Activated CD4-positive, alpha-beta T cell treated with anti-CD3 and anti-CD28 coated beads for 36 hours (primary cell): ENCODE measurements at regions not wholly inside any gene's neighbourhood (a gene's known extent, or its start where the extent isn't known, plus 50 kb on each side); places are given as distances from the start of the nearest gene placed in this dataset.
"Not testable (repeated sequence)": the region's sequence is repeated elsewhere in the genome, so short reads cannot be mapped to it uniquely, and the experiment has no call there.

ENCODE experiments used
- ATAC-seq: fragments of 200-7000 bp; cut with Tn5 transposase; one replicate; pipeline ENCODE4 v1.10.0; 2021; ENCODE audit warnings: mild to moderate bottlenecking, moderate library complexity
- CTCF ChIA-PET: fragments of 350-600 bp; sonication (Branson Sonifier 250); formaldehyde crosslinking; loops from one replicate; lab custom pipeline; 2021; ENCODE audit warnings: antibody characterized with exemption; lab: Charles Lee
- POLR2A ChIA-PET: fragments of 350-600 bp; sonication (Branson Sonifier 250); formaldehyde crosslinking; loops from one replicate; lab custom pipeline; 2021; ENCODE audit warnings: antibody characterized with exemption, inconsistent platforms; lab: Charles Lee
- DNase-seq: peaks from one replicate; pipeline ENCODE4 v3.0.0-alpha.2; 2020
- H3K27ac Mint-ChIP-seq: one replicate; pipeline ENCODE4 v1.8.0; 2021; ENCODE audit warnings: mixed read lengths
- H3K27me3 Mint-ChIP-seq: one replicate; pipeline ENCODE4 v1.8.0; 2021; ENCODE audit warnings: mixed read lengths
- H3K36me3 Mint-ChIP-seq: one replicate; pipeline ENCODE4 v1.8.0; 2021; ENCODE audit warnings: low read depth, mixed read lengths
- H3K4me1 Mint-ChIP-seq: one replicate; pipeline ENCODE4 v1.8.0; 2021; ENCODE audit warnings: mixed read lengths
- H3K4me3 Mint-ChIP-seq: one replicate; pipeline ENCODE4 v1.8.0; 2021; ENCODE audit warnings: mild to moderate bottlenecking, moderate library complexity, mixed read lengths
- H3K9me3 Mint-ChIP-seq: one replicate; pipeline ENCODE4 v1.8.0; 2021; ENCODE audit warnings: low read depth, mixed read lengths
- intact Hi-C, 2 experiments: fragments of 100-400 bp; cut with DNase I in 1 of 2; cut with micrococcal nuclease in 1 of 2; formaldehyde crosslinking; loops; one replicate each; pipeline versions ENCODE4 v1.14.2 to v1.15.1; 2022 to 2024; cut with DNase I, micrococcal nuclease

DNA sequence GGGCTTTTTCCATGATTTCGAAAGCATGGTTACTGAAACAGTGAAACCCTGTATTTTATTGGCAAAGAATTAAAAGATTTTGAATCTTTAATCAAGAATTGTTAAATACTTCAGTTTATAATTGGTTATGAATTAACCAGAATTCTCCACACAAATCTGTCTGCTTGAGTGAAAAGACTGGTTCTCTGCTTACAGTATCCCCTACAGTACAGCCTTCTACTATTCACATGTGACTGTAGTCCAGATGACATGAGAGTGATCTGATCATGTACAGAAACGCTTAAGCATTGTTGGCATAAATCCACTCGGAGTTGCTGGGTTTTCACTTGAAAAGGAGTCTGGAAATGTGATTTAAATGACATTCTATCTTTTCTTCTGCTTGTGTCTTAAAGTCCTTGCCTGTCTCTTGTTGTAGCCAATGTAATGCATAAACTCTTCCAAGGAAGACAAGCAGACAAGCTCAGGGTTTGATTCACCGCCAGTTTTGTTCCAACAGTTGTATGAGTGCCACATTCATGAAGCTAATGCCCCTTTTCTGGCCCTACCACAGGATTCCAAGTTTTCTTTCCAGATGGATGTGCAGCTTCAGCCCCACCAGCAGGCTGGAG is 222.0 kb upstream of the LRIG3 start:
- no peak overlapping the region for H3K4me3 Mint-ChIP-seq
- CTCF ChIA-PET: interaction anchor here (0.6 kb wide), 1 partner anchor 382 kb away, joined by 3 read pairs; no protein-coding TSS in a partner anchor
- no peaks in the 10 kb centered on the region for H3K36me3 Mint-ChIP-seq
- DNase-seq: no peak
- peaks cover 3% of the 10 kb centered on the region for H3K27me3 Mint-ChIP-seq
- H3K4me1 Mint-ChIP-seq: no peaks in the 10 kb centered on the region
- intact Hi-C loops: no loop called here
- no peak for ATAC-seq
- POLR2A ChIA-PET: no interaction called here
- no peaks in the 10 kb centered on the region for H3K9me3 Mint-ChIP-seq
- H3K27ac Mint-ChIP-seq: no peak overlapping the region

DNA sequence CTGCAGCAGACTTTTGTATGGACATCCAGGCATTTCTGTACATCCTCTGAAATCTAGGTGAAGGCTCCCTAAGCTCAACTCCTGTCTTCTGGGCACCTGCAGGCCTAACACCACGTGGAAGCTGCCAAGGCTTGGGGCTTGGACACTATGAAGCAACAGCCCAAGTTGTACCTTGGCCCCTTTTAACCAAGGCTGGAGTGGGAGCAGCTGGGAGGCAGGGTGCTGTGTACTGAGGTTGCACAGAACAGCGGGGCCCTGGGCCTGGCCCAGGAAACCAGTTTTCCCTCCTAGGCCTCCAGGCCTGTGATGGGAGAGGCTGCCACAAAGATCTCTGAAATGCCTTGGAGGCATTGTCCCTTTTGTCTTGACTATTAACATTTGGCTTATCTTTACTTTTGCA is 214.4 kb upstream of the LRIG3 start:
- DNase-seq: no peak
- Mint-ChIP-seq H3K27me3 (peaks cover 2% of the 10 kb centered on the region), H3K27ac (no peak overlapping the region), H3K36me3 (no peaks in the 10 kb centered on the region), H3K9me3 (no peaks in the 10 kb centered on the region), H3K4me3 (no peak overlapping the region), H3K4me1 (no peaks in the 10 kb centered on the region)
- ATAC-seq: no peak
- ChIA-PET CTCF (no interaction called here), POLR2A (no interaction called here)
- intact Hi-C loops: no loop called here

DNA sequence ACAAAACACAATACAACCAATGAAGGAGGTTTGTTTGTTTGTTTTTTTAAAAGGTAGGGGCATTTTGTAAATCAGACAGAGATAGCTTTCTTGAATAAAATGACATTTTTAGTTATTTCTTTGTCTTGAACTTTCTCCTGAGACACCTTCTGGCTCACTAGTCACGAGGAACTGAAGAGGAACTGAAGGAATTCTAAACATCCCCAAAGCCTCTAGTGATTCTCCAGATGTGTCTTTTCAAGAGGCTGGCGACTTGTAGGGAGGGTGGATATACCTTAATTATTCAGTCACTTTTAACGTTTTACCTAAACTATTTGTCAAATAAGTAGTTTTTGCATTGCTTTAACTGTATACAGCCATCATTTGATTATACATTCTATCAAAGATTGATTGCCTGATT is 211.2 kb upstream of the LRIG3 start:
- Mint-ChIP-seq H3K27ac (no peak overlapping the region), H3K4me3 (no peak overlapping the region), H3K4me1 (no peaks in the 10 kb centered on the region), H3K27me3 (no peaks in the 10 kb centered on the region), H3K9me3 (no peaks in the 10 kb centered on the region), H3K36me3 (no peaks in the 10 kb centered on the region)
- intact Hi-C loops: no loop called here
- no peak for DNase-seq
- ChIA-PET POLR2A (no interaction called here), CTCF (no interaction called here)
- ATAC-seq: no peak

DNA sequence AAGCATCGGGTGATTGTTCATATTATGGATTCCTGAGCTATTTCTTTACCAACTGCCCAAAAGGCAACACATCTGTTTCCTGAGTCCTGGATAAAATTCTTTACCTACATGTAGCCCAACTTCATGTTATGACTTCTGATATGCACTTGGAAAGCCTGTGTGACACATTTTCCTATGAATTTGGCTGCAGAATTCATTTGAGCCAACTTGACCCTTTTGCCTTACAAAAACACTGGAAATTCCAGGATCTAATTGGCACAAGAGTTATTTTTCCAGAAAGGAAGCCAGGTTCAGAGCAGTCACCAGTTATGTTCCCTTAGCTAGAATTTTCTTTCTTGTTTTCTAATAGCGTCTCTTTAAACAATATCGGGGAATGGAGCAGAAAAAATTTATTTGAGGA is 202.5 kb upstream of the LRIG3 start:
- DNase-seq (no peak), ATAC-seq (no peak)
- intact Hi-C loops: no loop called here
- H3K27me3 Mint-ChIP-seq: no peaks in the 10 kb centered on the region
- no peaks in the 10 kb centered on the region for H3K4me1 Mint-ChIP-seq
- no peaks in the 10 kb centered on the region for H3K36me3 Mint-ChIP-seq
- no peak overlapping the region for H3K27ac Mint-ChIP-seq
- no peaks in the 10 kb centered on the region for H3K9me3 Mint-ChIP-seq
- ChIA-PET POLR2A (no interaction called here), CTCF (no interaction called here)
- no peak overlapping the region for H3K4me3 Mint-ChIP-seq

DNA sequence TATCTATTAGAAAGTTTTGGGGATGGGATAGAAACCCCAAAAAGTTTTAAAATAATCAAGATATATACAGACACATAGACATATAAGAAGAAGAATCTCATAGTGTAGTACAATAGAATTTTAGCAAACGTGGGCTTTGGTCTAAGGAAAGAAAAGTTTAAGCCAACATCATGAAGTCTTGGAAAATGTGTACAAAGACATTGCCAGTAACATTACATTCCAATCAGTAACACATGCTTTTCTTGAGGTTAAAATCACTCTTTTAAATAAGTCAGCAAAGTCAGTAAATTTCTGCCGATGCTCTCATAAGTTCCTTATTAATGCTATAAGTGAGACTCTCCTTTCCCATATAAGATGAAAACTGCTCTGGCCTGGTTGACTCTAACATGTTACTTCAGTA is 201.1 kb upstream of the LRIG3 start:
- H3K27ac Mint-ChIP-seq: no peak overlapping the region
- intact Hi-C loops: no loop called here
- ATAC-seq (no peak), DNase-seq (no peak)
- H3K4me1 Mint-ChIP-seq: no peaks in the 10 kb centered on the region
- CTCF ChIA-PET: no interaction called here
- no peaks in the 10 kb centered on the region for H3K36me3 Mint-ChIP-seq
- POLR2A ChIA-PET: no interaction called here
- no peak overlapping the region for H3K4me3 Mint-ChIP-seq
- H3K27me3 Mint-ChIP-seq: no peaks in the 10 kb centered on the region
- H3K9me3 Mint-ChIP-seq: no peaks in the 10 kb centered on the region

DNA sequence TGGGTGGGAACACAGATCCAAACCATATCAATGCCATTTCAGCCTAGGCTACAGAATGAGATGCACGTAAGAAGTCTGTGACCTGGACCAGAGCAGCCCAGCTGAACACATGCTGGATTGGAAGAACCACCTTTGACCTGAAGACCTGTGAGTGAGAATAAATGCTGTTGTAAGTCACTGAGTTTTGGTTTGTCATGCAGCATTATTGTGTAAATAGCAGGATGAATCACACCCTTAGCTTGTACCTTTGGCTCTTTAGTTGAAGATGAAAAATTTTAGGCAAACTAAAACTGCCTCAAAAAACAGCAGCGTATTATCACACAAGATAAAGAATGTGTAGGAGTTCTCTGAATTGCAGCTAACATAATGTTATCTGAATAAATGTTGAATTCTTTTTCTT is 199.4 kb upstream of the LRIG3 start:
- H3K4me3 Mint-ChIP-seq: no peak overlapping the region
- DNase-seq (no peak), ATAC-seq (no peak)
- H3K36me3 Mint-ChIP-seq: no peaks in the 10 kb centered on the region
- ChIA-PET POLR2A (no interaction called here), CTCF (interaction anchor here (0.7 kb wide), 1 partner anchor 240 kb away, joined by 3 read pairs; no protein-coding TSS in a partner anchor)
- H3K27me3 Mint-ChIP-seq: no peaks in the 10 kb centered on the region
- no peaks in the 10 kb centered on the region for H3K9me3 Mint-ChIP-seq
- intact Hi-C loops: no loop called here
- no peaks in the 10 kb centered on the region for H3K4me1 Mint-ChIP-seq
- no peak overlapping the region for H3K27ac Mint-ChIP-seq

DNA sequence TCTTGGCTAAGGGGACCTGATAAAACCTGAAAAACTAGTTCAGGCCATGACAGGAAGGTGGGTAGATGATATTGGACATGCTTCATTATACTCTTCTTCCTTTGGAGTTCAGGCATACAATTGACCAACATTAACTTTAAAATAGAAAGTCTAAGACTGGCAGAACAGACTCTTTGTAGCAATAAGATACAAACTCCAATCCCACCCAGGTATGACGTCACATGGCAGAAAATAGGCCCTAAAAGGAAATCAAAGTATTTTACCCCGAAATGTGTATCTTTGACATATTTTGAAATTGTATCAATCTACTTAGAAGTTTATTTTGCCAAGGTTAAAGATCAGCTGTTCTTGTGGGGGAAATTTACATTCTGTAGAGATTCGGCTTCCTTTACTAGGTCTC is 198.1 kb upstream of the LRIG3 start:
- Mint-ChIP-seq H3K4me1 (no peaks in the 10 kb centered on the region), H3K27ac (no peak overlapping the region), H3K27me3 (no peaks in the 10 kb centered on the region), H3K36me3 (no peaks in the 10 kb centered on the region), H3K9me3 (no peaks in the 10 kb centered on the region), H3K4me3 (no peak overlapping the region)
- POLR2A ChIA-PET: no interaction called here
- DNase-seq (no peak), ATAC-seq (no peak)
- intact Hi-C loops: no loop called here
- CTCF ChIA-PET: no interaction called here

DNA sequence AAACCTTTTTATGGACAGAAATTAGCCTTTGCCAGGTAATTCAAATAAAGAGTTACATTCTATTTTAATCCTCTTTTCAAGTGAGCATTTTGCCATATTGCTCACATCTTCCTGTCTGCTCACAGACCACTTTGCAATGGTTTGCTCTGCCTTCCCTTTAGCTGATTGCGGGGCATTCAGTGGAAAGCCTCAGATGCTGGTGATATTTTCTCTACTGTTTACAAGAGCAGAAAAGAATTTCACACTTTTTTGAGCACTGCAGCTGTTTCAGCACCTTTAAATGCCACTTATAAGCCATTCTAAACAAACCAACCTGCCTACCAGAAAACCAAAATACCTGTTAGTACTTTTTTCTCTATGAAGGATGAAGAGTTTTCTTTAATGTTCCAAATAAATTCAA is 195.7 kb upstream of the LRIG3 start:
- intact Hi-C loops: no loop called here
- CTCF ChIA-PET: interaction anchor here (1.1 kb wide), 1 partner anchor 10 kb away, joined by 4 read pairs; no protein-coding TSS in a partner anchor
- Mint-ChIP-seq H3K4me1 (no peaks in the 10 kb centered on the region), H3K27ac (no peak overlapping the region), H3K4me3 (no peak overlapping the region), H3K9me3 (no peaks in the 10 kb centered on the region), H3K36me3 (no peaks in the 10 kb centered on the region), H3K27me3 (no peaks in the 10 kb centered on the region)
- ATAC-seq: no peak
- POLR2A ChIA-PET: no interaction called here
- no peak for DNase-seq

DNA sequence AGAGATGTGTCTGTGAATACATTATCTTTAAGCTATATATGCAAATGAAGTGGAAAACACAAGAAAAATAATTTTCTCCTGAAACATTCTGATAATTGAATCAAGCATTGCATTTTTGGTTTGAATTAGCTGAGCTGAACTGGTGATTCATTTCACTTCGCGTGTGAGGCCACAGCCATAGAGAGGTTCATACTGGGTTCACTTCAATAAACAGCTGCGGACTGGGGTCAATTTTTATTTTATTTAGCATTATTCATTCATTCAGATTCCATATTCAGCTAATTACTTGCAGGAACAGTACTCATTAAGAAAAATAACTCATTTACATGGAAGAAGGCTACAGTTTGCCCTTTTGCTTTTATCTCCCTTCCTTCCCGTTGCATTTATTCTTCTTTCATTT is 195.2 kb upstream of the LRIG3 start:
- ATAC-seq: no peak
- POLR2A ChIA-PET: no interaction called here
- CTCF ChIA-PET: interaction anchor here (0.8 to 3.4 kb wide), 3 partner anchors 10 to 595 kb away, joined by 3 to 16 read pairs (median 4); no protein-coding TSS in a partner anchor
- H3K9me3 Mint-ChIP-seq: no peaks in the 10 kb centered on the region
- no peaks in the 10 kb centered on the region for H3K27me3 Mint-ChIP-seq
- no peak for DNase-seq
- no peaks in the 10 kb centered on the region for H3K4me1 Mint-ChIP-seq
- H3K27ac Mint-ChIP-seq: no peak overlapping the region
- H3K36me3 Mint-ChIP-seq: no peaks in the 10 kb centered on the region
- no peak overlapping the region for H3K4me3 Mint-ChIP-seq
- intact Hi-C loops: no loop called here

DNA sequence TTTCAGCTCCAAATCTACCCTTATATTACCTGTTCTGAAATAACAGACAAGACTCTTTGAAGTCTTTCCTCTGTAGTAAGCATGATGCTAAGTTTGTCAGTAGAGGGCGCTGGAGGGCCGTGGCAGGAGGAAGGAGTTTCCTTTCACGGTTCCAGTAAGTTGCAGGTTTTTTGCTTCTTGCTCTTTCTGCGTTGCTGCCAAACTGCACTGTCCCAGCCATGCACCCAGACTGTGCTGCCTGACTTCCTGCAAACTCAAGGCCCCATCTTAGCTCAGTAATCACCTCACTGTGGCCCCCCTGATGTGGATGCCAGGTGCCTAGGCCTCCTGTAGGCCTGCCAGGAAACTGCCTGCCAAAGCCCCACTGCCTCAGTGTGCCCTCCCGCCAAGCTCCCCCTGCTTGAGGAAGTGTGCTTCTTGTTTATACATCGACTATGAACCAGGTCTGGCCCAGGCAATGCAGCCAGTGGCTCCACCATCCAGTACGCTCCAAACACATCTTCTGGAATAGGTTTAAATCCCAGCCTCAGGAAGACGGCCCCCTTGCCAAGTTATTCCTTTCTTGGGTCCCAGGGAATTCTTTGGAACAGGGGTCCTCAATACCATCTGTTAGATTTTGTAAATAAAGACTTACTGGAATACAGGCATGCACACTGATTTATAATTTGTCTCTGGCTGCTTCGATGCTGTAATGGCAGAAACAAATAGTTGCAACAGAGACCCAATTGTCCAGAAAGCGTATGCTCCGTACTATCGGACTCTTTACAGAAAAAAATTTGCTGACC is 193.7 kb upstream of the LRIG3 start:
- no peaks in the 10 kb centered on the region for H3K4me1 Mint-ChIP-seq
- no peaks in the 10 kb centered on the region for H3K9me3 Mint-ChIP-seq
- no peak overlapping the region for H3K4me3 Mint-ChIP-seq
- intact Hi-C loops: loop anchor here (1.0 kb wide), 1 partner anchor 36 kb away; no protein-coding TSS in a partner anchor
- ChIA-PET POLR2A (no interaction called here), CTCF (interaction anchor here (0.6 to 3.4 kb wide), 2 partner anchors 37 to 573 kb away, joined by 3 to 16 read pairs; no protein-coding TSS in a partner anchor)
- ATAC-seq (peak; percentile 53), DNase-seq (peak; percentile 80)
- peaks cover 2% of the 10 kb centered on the region for H3K27me3 Mint-ChIP-seq
- no peaks in the 10 kb centered on the region for H3K36me3 Mint-ChIP-seq
- H3K27ac Mint-ChIP-seq: no peak overlapping the region

DNA sequence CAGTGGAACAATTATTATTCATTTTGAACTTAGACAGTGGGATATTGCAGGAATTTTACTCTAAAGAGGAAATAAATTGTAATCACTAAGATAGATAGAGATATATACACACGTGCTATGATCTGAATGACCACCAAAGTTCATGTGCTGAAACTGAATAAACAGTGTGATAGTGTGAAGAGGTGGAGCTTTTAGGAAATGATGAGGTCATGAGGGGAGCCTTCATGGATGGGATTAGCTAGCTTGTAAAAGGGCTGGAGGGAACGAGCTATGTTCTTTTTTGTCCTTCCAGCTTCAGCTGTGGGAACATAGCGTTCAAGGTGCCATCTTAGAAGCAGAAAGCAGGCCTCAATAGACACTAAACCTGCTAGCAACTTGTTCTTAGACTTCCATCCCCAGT is 191.5 kb upstream of the LRIG3 start:
- intact Hi-C loops: no loop called here
- H3K36me3 Mint-ChIP-seq: no peaks in the 10 kb centered on the region
- H3K4me1 Mint-ChIP-seq: no peaks in the 10 kb centered on the region
- H3K9me3 Mint-ChIP-seq: no peaks in the 10 kb centered on the region
- POLR2A ChIA-PET: no interaction called here
- no peak for ATAC-seq
- peaks cover 2% of the 10 kb centered on the region for H3K27me3 Mint-ChIP-seq
- no peak for DNase-seq
- no peak overlapping the region for H3K27ac Mint-ChIP-seq
- CTCF ChIA-PET: no interaction called here
- no peak overlapping the region for H3K4me3 Mint-ChIP-seq

DNA sequence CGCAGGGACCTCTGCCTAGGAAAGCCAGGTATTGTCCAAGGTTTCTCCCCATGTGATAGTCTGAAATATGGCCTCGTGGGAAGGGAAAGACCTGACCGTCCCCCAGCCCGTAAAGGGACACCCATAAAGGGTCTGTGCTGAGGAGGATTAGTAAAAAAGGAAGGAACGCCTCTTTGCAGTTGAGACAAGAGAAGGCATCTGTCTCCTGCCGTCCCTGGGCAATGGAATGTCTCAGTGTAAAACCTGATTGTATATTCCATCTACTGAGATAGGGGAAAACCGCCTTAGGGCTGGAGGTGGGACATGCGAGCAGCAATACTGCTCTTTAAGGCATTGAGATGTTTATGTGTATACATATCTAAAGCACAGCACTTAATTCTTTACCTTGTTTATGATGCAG is 188.2 kb upstream of the LRIG3 start:
- ATAC-seq, POLR2A ChIA-PET, CTCF ChIA-PET, DNase-seq, H3K4me1 Mint-ChIP-seq, H3K4me3 Mint-ChIP-seq, H3K9me3 Mint-ChIP-seq, intact Hi-C loops, H3K27me3 Mint-ChIP-seq, H3K36me3 Mint-ChIP-seq, H3K27ac Mint-ChIP-seq: not testable (repeated sequence)
